Lung (tissue), 11 donors: ENCODE measurements at regions not wholly inside any gene's neighbourhood (a gene's known extent, or its start where the extent isn't known, plus 50 kb on each side); places are given as distances from the start of the nearest gene placed in this dataset.

ENCODE experiments used
- ATAC-seq: fragments of 200-7000 bp; cut with Tn5 transposase; one replicate; pipeline ENCODE4 v1.9.1; 2020; ENCODE audit warnings: moderate number of reproducible peaks; ENCODE audit not compliant: insufficient read depth, low FRiP score
- DNase-seq, 3 donors: peaks; one replicate each; pipeline ENCODE4 v3.0.0-alpha.2; 2013 to 2017
- H3K27ac ChIP-seq, 2 donors: one replicate each; pipeline ENCODE4 v1.5.1; 2013; ENCODE audit warnings: mild to moderate bottlenecking in 2 of 2, moderate library complexity in 2 of 2, control low read depth in 1 of 2, inconsistent platforms in 1 of 2, low read depth in 1 of 2, low read length in 1 of 2
- H3K27me3 ChIP-seq, 3 donors: one replicate each; pipeline ENCODE4 v1.5.1; 2013; ENCODE audit warnings: low read length in 2 of 3; ENCODE audit not compliant: control insufficient read depth in 3 of 3, insufficient read depth in 3 of 3
- H3K36me3 ChIP-seq, 4 donors: one replicate each; pipeline ENCODE4 v1.5.1; 2013; ENCODE audit warnings: low read length in 4 of 4, mild to moderate bottlenecking in 1 of 4, moderate library complexity in 1 of 4; ENCODE audit not compliant: control insufficient read depth in 4 of 4, insufficient read depth in 4 of 4
- H3K4me1 ChIP-seq, 5 donors: one replicate each; pipeline ENCODE4 v1.5.1; 2013; ENCODE audit warnings: low read length in 5 of 5, mild to moderate bottlenecking in 2 of 5, moderate library complexity in 1 of 5; ENCODE audit not compliant: control insufficient read depth in 5 of 5, insufficient read depth in 5 of 5
- H3K4me3 ChIP-seq: one replicate; pipeline ENCODE4 v1.5.1; 2013; ENCODE audit warnings: mild to moderate bottlenecking, control low read depth, moderate library complexity
- H3K9ac ChIP-seq, 2 donors: one replicate each; pipeline ENCODE4 v1.5.1; 2013; ENCODE audit warnings: low read length in 2 of 2, control low read depth in 1 of 2; ENCODE audit not compliant: insufficient read depth in 1 of 2
- H3K9me3 ChIP-seq, 4 donors: one replicate each; pipeline ENCODE4 v1.5.1; 2013; ENCODE audit warnings: low read length in 3 of 4, mild to moderate bottlenecking in 1 of 4, moderate library complexity in 1 of 4; ENCODE audit not compliant: control insufficient read depth in 4 of 4, insufficient read depth in 3 of 4
- WGBS, 2 donors: extraction: QIAGEN DNeasy Blood & Tissue Kit; methylation state at CpG; one replicate each; pipeline ENCODE4 v1.1.7; 2013; 5-methylcytosine and 5-hydroxymethylcytosine counted together
- TF ChIP-seq, protein P1 (sequence below): IDR thresholded peaks from 2 replicates; pipeline ENCODE4 v1.5.1; 2012; ENCODE audit warnings: mild to moderate bottlenecking; ENCODE audit errors: control extremely low read depth, extremely low read depth
- donor health status: control.
- donor health status: control.
- donor health status: Bipolar disorder and iron deficiency.
- donor health status: healthy.
- donor health status: DM: yes; HTN: yes; CAD: no.

DNA sequence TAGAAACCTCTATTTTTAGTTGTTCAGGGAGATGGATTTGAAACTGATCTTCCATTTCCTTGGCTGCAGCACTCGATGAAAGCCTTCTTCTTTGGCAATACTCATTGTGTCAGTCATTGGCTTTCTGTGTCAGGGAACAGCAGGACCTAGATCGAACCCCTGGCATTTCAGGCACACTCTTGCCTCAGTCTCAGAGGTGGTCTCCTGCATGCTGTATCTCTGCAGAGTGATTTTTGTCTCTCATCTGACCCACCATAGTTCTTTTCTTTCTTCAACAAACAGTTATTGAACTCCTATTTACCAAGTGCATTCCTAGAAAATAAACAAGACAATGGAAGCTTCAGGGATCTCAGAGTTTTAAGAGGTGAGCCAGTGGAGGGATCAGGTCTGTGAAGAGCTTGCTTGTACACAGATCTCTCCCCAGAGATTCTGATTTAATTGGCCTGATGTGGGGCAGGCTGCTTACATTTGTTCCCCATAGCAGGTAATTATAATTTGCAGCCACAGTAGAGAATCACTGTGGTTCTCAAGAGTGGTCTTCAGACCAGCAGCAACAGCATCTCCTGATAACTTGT is 473.1 kb upstream of the TCF4 start:
- no peak overlapping the region for H3K9ac ChIP-seq
- 73 to 91% methylated on average over 2 of the region's 2 CpGs for WGBS, 2 donors
- no peaks in the 10 kb centered on the region for H3K27me3 ChIP-seq
- H3K4me1 ChIP-seq: no peaks in the 10 kb centered on the region
- no peaks in the 10 kb centered on the region for H3K9me3 ChIP-seq
- ATAC-seq (no peak), DNase-seq (no peak)
- TF ChIP-seq, protein P1, sequence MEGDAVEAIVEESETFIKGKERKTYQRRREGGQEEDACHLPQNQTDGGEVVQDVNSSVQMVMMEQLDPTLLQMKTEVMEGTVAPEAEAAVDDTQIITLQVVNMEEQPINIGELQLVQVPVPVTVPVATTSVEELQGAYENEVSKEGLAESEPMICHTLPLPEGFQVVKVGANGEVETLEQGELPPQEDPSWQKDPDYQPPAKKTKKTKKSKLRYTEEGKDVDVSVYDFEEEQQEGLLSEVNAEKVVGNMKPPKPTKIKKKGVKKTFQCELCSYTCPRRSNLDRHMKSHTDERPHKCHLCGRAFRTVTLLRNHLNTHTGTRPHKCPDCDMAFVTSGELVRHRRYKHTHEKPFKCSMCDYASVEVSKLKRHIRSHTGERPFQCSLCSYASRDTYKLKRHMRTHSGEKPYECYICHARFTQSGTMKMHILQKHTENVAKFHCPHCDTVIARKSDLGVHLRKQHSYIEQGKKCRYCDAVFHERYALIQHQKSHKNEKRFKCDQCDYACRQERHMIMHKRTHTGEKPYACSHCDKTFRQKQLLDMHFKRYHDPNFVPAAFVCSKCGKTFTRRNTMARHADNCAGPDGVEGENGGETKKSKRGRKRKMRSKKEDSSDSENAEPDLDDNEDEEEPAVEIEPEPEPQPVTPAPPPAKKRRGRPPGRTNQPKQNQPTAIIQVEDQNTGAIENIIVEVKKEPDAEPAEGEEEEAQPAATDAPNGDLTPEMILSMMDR: no peak
- H3K4me3 ChIP-seq: no peak overlapping the region
- no peaks in the 10 kb centered on the region for H3K36me3 ChIP-seq
- no peak overlapping the region for H3K27ac ChIP-seq

DNA sequence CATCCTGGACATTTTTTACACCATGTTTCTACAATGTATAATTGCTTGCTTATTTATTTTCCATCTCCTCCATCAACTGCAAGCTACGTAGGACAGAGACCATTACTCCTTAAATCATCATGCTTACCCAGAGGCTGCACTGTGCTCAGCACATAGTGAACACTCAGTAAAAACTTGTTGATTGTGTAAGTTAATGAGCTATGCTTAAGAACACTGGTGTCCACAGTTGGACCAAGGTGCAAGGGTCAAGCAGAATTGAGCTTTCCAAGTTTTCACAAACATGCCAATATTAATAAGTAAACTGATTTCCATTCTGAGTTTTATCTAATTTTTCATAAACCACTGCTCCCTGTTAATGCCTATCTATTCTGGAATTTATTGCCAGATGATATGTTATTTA is 464.2 kb upstream of the TCF4 start:
- Histone ChIP-seq H3K4me1 (no peaks in the 10 kb centered on the region), H3K9ac (no peak overlapping the region), H3K9me3 (peaks cover 0 to 4% (median 3%) of the 10 kb centered on the region in 4 donors), H3K36me3 (no peaks in the 10 kb centered on the region), H3K27ac (no peak overlapping the region), H3K27me3 (no peaks in the 10 kb centered on the region), H3K4me3 (no peak overlapping the region)
- TF ChIP-seq, protein P1: no peak
- WGBS, 2 donors: 93 to 98% methylated on average over 1 of the region's 1 CpG
- ATAC-seq (no peak), DNase-seq (no peak)

GRCh38 chr18:56044239-56044638 is 456.2 kb upstream of the TCF4 start:
- no peak overlapping the region for H3K9ac ChIP-seq
- H3K4me3 ChIP-seq: no peak overlapping the region
- no peak overlapping the region for H3K27ac ChIP-seq
- ATAC-seq: no peak
- no peaks in the 10 kb centered on the region for H3K27me3 ChIP-seq
- H3K4me1 ChIP-seq: peaks cover 0 to under 1% (median 0%) of the 10 kb centered on the region in 5 donors
- DNase-seq: no peak
- TF ChIP-seq, protein P1: no peak
- peaks cover 0 to 4% (median 3%) of the 10 kb centered on the region in 4 donors for H3K9me3 ChIP-seq
- WGBS, 2 donors: 80 to 92% methylated on average over 1 of the region's 1 CpG
- no peaks in the 10 kb centered on the region for H3K36me3 ChIP-seq

DNA sequence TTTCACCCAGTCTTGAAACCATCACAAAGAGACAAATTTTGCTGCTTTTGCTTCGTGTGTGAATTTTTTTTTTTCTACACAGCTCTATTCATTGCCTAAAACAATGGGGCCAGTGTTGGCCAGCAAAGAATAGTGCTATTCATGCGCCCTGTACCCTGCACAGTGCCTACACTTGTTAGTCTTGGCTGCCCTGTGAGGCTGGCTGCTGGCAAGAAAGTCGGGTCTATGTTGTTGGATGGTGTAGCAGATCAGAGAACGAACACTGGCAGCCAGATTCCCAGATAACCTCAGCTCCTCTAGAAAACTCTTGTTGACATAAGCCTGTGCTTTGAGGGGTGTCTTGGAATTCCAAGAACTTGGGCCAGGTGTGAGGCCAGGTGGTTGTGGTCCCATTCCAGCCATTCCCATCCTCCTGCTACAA is 455.7 kb upstream of the TCF4 start:
- Histone ChIP-seq H3K27ac (no peak overlapping the region), H3K4me3 (no peak overlapping the region), H3K9ac (no peak overlapping the region), H3K27me3 (no peaks in the 10 kb centered on the region), H3K36me3 (no peaks in the 10 kb centered on the region), H3K9me3 (peaks cover 0 to 4% (median 3%) of the 10 kb centered on the region in 4 donors), H3K4me1 (peaks cover 0 to 7% (median 0%) of the 10 kb centered on the region in 5 donors)
- peak in 2 of 3 donors; percentile 32 to 48 for DNase-seq
- TF ChIP-seq, protein P1: no peak
- no peak for ATAC-seq
- WGBS, 2 donors: 73 to 84% methylated on average over 4 of the region's 4 CpGs
